ENCODE measurements at regions not wholly inside any gene's neighbourhood (a gene's known extent, or its start where the extent isn't known, plus 50 kb on each side); places are given as distances from the start of the nearest gene placed in this dataset.

GRCh38 chr20:48407710-48408109 lies 420.1 kb downstream of the PREX1 start (continued):
- TF ChIP-seq ZBTB3 (CRISPR knock-in tag; IDR thresholded peaks at IDR 0.05; ENCODE audit: borderline replicate concordance, low read depth) (no peak), CCDC6 (CRISPR knock-in tag; IDR thresholded peaks at IDR 0.05) (no peak), JUN (CRISPR knock-in tag; IDR thresholded peaks at IDR 0.05) (no peak), ZFX (CRISPR knock-in tag; IDR thresholded peaks at IDR 0.05; ENCODE audit: low read depth) (no peak), JDP2 (CRISPR knock-in tag; IDR thresholded peaks at IDR 0.05; ENCODE audit: borderline replicate concordance) (no peak), RNF219 (CRISPR knock-in tag; IDR thresholded peaks at IDR 0.05) (no peak), FOXP4 (CRISPR knock-in tag; IDR thresholded peaks at IDR 0.05) (peak; percentile 57; the same call in 1 of the 2 replicates), PTBP1 (IDR thresholded peaks at IDR 0.05; ENCODE audit: low read depth, low read length, poor library complexity, severe bottlenecking) (no peak), ZNF672 (CRISPR knock-in tag; IDR thresholded peaks at IDR 0.05) (no peak), NCOA5 (CRISPR knock-in tag; IDR thresholded peaks at IDR 0.05) (no peak), ZSCAN12 (CRISPR knock-in tag; IDR thresholded peaks at IDR 0.05) (no peak), ZNF432 (CRISPR knock-in tag; IDR thresholded peaks at IDR 0.05; ENCODE audit: borderline replicate concordance) (no peak), HOXD1 (CRISPR knock-in tag; IDR thresholded peaks at IDR 0.05) (no peak), SALL1 (CRISPR knock-in tag; IDR thresholded peaks at IDR 0.05) (peak; percentile 64), ADNP (CRISPR knock-in tag; IDR thresholded peaks at IDR 0.05) (no peak), ZNF773 (CRISPR knock-in tag; IDR thresholded peaks at IDR 0.05; ENCODE audit: borderline replicate concordance) (no peak), DNMT1 (CRISPR knock-in tag; IDR thresholded peaks at IDR 0.05) (no peak), BATF2 (CRISPR knock-in tag; IDR thresholded peaks at IDR 0.05) (no peak), ZNF430 (CRISPR knock-in tag; IDR thresholded peaks at IDR 0.05) (0 out of 2 replicates have a peak, but pooled peaks have one; percentile 46), TFDP2 (CRISPR knock-in tag; IDR thresholded peaks at IDR 0.05) (no peak), PPARG (CRISPR knock-in tag; conservative IDR thresholded peaks at IDR 0.05) (no peak), HNF4A (CRISPR knock-in tag; IDR thresholded peaks at IDR 0.05) (0 out of 2 replicates have a peak, but pooled peaks have one; percentile 9), TBL1XR1 (IDR thresholded peaks at IDR 0.05; ENCODE audit: borderline replicate concordance, low read length, partially characterized antibody) (no peak), ZFAT (CRISPR knock-in tag; conservative IDR thresholded peaks at IDR 0.05) (no peak), ZNF543 (CRISPR knock-in tag; IDR thresholded peaks at IDR 0.05) (no peak)
